ENCODE measurements at regions not wholly inside any gene's neighbourhood (a gene's known extent, or its start where the extent isn't known, plus 50 kb on each side); places are given as distances from the start of the nearest gene placed in this dataset.
"Not testable (repeated sequence)": the region's sequence is repeated elsewhere in the genome, so short reads cannot be mapped to it uniquely, and the experiment has no call there.

DNA sequence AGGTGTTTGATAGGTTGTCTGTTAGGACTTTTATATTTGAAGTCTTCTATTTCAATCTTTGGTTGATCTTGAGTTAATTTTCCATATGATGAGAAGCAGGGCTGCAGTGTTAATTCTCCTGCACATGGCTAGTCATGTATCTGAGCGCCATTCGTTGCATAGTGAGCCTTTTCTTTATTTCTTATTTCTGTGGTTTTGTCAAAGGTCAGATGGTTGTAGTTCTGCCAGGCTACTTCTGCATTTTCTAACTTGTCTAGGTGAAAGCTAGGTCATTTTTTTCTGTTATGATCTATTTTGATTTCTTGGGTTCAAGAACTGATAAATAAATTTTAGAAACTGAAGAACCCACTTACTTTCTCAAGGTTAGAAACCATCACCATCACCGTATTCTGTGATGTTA, 56.7 kb downstream of the CCDC74A start:
- no peak for DNase-seq

GRCh38 chr2:131584940-131585339, 57.3 kb downstream of the CCDC74A start:
- DNase-seq = no peak

DNA sequence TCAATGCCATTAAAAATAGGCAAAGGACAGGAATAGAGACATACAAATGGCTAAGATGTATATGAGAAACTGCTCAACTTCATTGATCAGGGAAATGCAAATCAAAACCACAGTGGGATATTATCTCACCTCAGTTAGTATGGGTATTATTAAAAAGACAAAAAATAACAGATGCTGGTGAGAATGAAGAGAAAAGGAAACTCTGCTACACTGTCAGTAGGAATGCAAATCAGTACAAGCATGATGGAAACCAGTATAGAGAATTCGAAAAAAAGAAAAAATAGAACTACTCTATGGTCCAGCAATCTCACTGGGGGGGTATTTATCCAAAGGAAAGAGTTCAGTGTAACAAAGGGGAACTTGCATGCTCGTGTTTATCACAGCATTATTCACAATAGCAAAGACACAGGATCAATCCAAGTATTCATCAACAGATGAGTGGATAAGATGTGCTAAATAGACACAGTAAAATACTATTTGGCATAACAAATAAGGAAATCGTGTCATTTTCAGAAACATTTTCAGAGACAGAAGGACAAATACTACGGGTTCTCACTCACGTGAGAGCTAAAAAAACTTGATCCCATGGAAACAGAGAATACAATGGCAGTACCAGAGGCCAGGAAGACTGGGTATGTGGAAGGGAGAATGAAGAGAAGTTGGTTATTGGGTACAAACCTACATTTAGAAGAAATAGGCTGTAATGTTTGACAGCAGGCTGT, 60.6 kb downstream of the CCDC74A start:
- no peak for DNase-seq

- not testable (repeated sequence) for DNase-seq
These were observed 61.4 kb downstream of the CCDC74A start for GRCh38 chr2:131589126-131589525.

GRCh38 chr2:131590366-131590765, 62.7 kb downstream of the CCDC74A start:
- no peak for DNase-seq

DNA sequence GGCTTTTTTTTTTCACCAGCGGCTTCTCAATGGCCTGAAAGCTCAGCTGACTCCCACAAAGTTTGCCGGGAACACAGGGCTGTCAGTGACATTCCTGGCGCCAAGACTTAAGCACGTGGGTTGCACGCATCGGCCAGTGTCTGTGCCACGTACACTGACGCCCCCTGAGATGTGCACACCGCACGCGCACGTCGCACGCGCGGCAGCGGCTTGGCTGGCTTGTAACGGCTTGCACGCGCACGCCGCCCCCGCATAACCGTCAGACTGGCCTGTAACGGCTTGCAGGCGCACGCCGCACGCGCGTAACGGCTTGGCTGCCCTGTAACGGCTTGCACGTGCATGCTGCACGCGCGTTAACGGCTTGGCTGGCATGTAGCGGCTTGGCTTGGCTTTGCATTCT, 63.2 kb downstream of the CCDC74A start:
- DNase-seq = no peak

GRCh38 chr2:131596561-131596960, 68.9 kb downstream of the CCDC74A start:
- DNase-seq = not testable (repeated sequence)

DNA sequence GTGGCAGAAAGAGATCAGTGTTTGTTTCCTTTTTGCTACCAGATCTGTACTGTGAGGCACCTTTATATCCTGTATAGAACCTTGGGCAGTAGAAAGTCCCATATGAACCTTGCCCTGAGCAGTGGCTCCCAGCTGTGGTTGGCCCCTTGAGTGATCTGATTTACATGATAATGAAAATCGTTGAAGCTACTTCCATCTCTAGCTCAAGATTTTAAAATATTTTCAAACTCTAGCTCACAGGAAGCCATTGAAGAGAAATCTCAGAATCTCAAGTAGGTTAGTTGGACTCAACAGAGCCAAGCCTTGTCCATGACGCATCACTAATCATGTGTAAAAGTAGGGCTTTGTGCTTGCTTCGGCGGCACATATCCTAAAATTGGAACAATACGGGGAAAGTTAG, 74.8 kb downstream of the CCDC74A start:
- DNase-seq = not testable (repeated sequence)

GRCh38 chr2:131604652-131605051, 77.0 kb downstream of the CCDC74A start:
- DNase-seq = not testable (repeated sequence)

- not testable (repeated sequence) for DNase-seq
These were observed 78.7 kb downstream of the CCDC74A start for GRCh38 chr2:131606366-131606765.

DNA sequence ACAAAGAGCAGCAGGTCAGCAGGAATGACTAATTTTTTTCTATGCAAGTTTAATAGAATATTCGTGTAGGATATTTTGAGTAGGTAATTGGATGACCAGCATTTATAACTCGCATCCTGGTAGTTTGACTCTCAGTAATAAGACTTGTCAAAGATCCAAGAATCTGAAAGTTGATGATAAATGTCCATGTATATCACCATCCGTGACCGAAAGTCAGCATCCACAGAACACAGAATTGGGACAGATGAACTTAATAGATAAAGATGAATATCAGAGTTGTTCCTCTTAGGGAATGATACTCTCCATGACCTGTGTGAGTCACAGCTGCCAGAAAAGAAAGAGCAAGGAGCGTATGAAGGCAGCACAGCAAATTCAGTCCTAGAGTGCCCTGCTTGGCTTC, 79.4 kb downstream of the CCDC74A start:
- not testable (repeated sequence) for DNase-seq

DNA sequence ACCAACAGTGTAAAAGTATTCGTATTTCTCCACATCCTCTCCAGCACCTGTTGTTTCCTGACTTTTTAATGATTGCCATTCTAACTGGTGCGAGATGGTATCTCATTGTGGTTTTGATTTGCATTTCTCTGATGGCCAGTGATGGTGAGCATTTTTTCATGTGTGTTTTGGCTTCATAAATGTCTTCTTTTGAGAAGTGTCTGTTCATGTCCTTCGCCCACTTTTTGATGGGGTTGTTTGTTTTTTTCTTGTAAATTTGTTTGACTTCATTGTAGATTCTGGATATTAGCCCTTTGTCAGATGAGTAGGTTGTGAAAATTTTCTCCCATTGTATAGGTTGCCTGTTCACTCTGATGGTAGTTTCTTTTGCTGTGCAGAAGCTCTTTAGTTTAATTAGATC, 86.9 kb downstream of the CCDC74A start:
- DNase-seq = not testable (repeated sequence)

DNA sequence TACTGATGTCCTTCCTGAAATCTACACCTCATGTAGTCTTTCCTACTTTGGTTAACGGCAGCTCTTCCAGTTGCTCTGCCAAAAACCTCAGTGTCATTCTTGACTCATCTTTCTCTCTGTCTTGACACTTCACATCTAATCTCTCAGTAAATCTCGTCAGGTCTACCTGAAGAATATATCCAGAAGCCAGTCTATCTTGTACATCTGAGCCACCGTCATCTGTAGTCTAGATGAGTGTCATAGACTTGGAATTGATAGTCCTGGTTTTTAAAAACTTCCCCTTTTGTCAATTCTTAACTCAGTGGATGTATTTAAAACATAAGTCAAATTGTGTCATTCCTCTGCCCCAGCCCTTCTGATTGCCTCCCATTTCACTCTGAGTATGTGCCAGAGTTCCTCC, 90.6 kb downstream of the CCDC74A start:
- not testable (repeated sequence) for DNase-seq

DNA sequence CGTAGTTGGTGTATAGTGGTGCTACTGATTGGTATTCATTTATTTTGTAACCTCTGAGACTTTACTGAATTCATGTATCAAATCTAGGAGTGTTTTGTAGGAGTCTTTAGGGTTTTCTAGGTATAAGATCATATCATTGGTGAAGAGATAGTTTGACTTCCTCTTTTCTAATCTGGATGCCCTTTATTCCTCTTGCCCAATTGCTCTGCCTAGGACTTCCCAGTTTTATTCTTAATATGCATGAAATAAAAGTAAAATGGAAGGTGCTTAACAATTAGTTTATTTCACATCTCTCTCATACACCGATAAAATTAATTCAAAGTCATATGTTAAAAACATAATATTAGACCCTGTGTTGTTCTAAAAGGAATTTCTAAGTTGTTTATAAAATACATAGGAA, 95.2 kb downstream of the CCDC74A start:
- not testable (repeated sequence) for DNase-seq

DNA sequence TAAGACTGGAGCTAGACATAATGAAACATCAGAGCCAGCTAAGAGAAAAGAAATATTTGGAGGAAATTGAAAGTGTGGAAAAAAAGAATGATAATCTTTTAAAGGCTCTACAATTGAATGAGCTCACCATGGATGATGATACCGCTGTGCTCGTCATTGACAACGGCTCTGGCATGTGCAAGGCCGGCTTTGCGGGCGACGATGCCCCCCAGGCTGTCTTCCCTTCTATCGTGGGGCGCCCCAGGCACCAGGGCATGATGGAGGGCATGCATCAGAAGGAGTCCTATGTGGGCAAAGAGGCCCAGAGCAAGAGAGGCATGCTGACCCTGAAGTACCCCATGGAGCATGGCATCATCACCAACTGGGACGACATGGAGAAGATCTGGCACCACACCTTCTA, 98.3 kb downstream of the CCDC74A start:
- not testable (repeated sequence) for DNase-seq

DNA sequence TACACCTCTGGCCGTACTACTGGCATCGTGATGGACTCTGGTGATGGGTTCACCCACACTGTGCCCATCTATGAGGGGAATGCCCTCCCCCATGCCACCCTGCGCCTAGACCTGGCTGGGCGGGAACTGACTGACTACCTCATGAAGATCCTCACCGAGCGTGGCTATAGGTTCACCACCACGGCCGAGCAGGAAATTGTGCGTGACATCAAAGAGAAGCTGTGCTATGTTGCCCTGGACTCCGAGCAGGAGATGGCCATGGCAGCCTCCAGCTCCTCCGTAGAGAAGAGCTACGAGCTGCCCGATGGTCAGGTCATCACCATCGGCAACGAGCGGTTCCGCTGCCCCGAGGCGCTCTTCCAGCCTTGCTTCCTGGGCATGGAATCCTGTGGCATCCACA, 98.9 kb downstream of the CCDC74A start:
- not testable (repeated sequence) for DNase-seq

DNA sequence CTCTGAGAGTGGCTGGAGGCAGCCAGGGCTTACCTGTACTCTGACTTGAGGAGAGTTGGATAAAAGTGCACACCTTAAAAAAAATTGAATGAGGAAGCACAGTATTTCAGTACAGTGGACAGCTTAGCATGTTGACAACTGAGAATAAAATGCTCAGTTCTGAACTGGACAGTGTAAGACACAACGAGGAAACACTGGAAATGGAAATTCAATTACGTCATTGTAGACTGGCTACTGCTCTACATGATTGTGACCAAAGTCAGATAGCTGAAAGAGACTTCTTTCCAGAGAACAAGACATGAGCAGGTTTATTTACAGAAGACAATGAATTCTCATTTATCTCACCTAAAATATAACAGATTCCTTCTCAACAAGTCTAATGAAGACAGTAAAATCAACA, 100.1 kb downstream of the CCDC74A start:
- not testable (repeated sequence) for DNase-seq

DNA sequence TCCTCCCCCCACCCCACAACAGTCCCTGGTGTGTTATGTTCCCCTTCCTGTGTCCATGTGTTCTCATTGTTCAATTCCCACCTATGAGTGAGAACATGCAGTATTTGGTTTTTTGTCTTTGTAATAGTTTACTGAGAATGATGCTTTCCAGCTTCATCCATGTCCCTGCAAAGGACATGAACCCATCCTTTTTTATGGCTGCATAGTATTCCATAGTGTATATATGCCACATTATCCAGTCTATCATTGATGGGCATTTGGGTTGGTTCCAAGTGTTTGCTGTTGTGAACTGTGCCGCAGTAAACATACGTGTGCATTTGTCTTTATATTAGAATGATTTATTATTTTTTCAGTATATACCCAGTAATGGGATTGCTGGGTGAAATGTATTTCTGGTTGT, 104.0 kb downstream of the CCDC74A start:
- DNase-seq = not testable (repeated sequence)

GRCh38 chr2:131633405-131633804, 105.7 kb downstream of the CCDC74A start:
- not testable (repeated sequence) for DNase-seq

DNA sequence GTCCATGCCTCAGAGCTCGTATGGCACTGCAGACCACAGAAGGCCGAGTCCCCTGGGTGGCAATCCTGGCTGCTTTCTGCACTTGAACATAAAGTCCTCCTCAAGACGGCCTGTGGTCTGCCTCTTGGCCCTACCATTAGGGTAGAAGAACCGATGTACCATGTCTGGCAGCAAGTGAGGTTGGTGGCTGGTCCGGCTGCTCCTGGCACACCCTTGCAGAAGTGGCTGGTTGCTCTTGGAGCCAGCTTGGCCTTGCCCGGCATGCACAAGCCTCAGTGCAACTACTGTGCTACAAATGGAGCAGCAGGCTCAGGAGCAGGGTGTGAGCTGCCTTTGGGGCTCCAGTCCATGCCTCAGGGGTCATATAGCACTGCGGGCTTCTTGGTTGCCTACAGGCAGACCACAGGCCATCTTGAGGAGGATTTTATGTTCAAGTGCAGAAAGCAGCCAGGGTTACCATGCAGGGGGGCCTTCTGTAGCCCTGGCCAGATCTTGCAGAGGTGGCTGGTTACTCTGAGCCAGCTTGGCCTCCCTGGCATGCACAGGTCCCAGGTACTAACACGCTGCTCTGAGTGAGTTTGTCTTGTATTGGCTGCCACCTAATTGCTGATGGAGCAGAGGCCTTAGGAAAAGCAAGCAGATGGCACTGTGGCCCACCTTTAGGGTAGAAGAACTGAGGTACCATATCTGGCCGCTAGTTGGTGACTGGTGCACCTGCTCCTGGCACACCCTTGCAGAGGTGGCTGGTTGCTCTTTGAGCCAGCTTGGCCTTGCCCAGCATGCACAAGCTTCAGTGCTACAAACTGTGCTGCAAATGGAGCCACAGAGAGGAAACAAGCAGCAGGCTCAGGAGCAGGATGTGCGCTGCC, 106.4 kb downstream of the CCDC74A start:
- DNase-seq = not testable (repeated sequence)

DNA sequence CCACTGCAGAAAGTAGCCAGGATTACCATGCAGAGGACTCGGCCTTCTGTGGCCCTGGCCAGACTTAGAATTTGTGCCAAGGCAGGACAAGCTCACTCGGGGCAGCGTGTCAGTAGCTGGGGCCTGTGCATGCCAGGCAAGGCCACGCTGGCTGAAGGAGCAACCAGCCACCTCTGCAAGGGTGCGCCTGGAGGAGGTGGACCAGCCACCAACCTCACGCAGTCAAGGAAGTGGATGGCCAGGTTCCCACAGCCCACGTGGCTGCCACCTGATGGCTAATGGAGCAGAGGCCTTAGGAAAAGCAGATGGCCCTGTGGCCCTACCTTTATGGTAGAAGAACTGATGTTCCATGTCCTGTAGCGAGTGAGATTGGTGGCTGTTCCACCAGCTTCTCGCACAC, 107.9 kb downstream of the CCDC74A start:
- no peak for DNase-seq

- not testable (repeated sequence) for DNase-seq
These were observed 109.1 kb downstream of the CCDC74A start for GRCh38 chr2:131636704-131637308.

GRCh38 chr2:131639001-131639620, 111.4 kb downstream of the CCDC74A start:
- DNase-seq = not testable (repeated sequence)
